Osteoblast (primary cell): ENCODE measurements at regions not wholly inside any gene's neighbourhood (a gene's known extent, or its start where the extent isn't known, plus 50 kb on each side); places are given as distances from the start of the nearest gene placed in this dataset.
"Not testable (repeated sequence)": the region's sequence is repeated elsewhere in the genome, so short reads cannot be mapped to it uniquely, and the experiment has no call there.

ENCODE experiments used
- DNase-seq: peaks from one replicate; pipeline ENCODE4 v3.0.0; 2011; ENCODE audit warnings: low spot score, mixed read lengths; ENCODE audit not compliant: insufficient read length; ENCODE audit errors: missing footprints
- H2AFZ ChIP-seq: 2 replicates; pipeline ENCODE4 v1.6.0; 2011; ENCODE audit warnings: mild to moderate bottlenecking, low read length
- H3K27ac ChIP-seq: 2 replicates; pipeline ENCODE4 v1.5.1; 2011; ENCODE audit warnings: mild to moderate bottlenecking, low read depth, low read length, moderate library complexity
- H3K27me3 ChIP-seq: 2 replicates; pipeline ENCODE4 v1.6.0; 2012; ENCODE audit warnings: mild to moderate bottlenecking, control low read depth, inconsistent platforms, low read length, moderate library complexity; ENCODE audit not compliant: insufficient read depth
- H3K36me3 ChIP-seq: 2 replicates; pipeline ENCODE4 v1.5.1; 2011; ENCODE audit warnings: mild to moderate bottlenecking, low read length, control low read depth, moderate library complexity; ENCODE audit not compliant: insufficient read depth
- H3K4me1 ChIP-seq: 2 replicates; pipeline ENCODE4 v1.5.1; 2011; ENCODE audit warnings: mild to moderate bottlenecking, low read length, control low read depth, moderate library complexity; ENCODE audit not compliant: insufficient read depth
- H3K4me2 ChIP-seq: 2 replicates; pipeline ENCODE4 v1.6.0; 2011; ENCODE audit warnings: mild to moderate bottlenecking, low read length; ENCODE audit not compliant: insufficient read depth
- H3K4me3 ChIP-seq: fragments of 200-600 bp; sonication (generic); 3 replicates; pipeline ENCODE4 v1.5.1; 2012; ENCODE audit warnings: mild to moderate bottlenecking, low read length, inconsistent platforms; ENCODE audit not compliant: insufficient read depth
- H3K79me2 ChIP-seq: 2 replicates; pipeline ENCODE4 v1.6.0; 2012; ENCODE audit warnings: mild to moderate bottlenecking, low read length, control low read depth, inconsistent platforms; ENCODE audit not compliant: insufficient read depth
- H3K9me3 ChIP-seq: 2 replicates; pipeline ENCODE4 v1.5.1; 2011; ENCODE audit warnings: low read depth, low read length, control low read depth
- H4K20me1 ChIP-seq: 2 replicates; pipeline ENCODE4 v1.6.0; 2012; ENCODE audit warnings: mild to moderate bottlenecking, low read length, control low read depth; ENCODE audit not compliant: insufficient read depth
- CTCF ChIP-seq: IDR thresholded peaks from 2 replicates; pipeline ENCODE4 v1.5.1; 2011; ENCODE audit warnings: mild to moderate bottlenecking, low read depth, low read length, moderate library complexity; ENCODE audit errors: extremely low read depth

DNA sequence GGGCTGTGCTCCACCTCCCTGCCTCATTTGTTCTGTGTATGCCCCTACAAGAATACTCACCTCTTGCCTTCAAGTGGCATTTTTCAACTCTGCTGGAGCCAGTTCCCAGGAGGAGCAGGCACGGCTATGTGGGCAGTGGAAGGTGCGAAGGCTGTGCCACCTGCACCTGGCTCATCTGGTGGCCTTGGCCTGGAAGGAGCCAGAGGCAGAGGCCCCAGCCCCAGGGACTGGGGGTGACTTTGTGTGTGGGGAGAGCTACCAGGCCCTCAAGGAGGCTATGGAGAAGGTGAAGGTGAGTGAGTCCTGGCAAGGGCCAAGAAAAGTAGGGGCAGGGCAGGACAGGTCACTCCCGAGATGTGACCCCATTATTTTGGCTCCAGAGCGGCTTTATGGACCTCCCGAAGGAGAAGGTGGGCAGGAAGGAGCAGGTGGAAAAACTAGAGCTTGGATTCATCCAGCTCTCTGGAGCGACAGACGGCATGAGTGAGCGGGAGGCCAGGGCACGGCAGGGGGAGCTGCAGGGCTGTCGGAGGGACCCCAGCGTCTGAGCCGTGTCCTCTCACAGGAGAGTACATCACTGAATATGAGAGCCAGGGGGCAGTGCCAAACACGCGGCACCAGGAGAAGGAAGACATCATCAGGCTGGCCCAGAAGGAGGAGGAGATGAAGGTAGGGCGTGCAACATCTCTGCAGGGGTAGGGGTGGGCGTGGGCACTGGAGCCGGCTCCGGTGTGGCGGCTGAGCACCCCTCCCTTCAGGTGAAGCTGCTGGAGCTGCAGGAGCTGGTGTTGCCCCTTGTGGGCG lies 57.3 kb upstream of the UBE2Q2 start:
- Histone ChIP-seq H3K4me3 (no peak overlapping the region), H3K4me2 (no peak overlapping the region), H3K27me3 (peaks cover 19% of the 10 kb centered on the region), H3K79me2 (no peaks in the 10 kb centered on the region), H2AFZ (no peak overlapping the region), H4K20me1 (no peaks in the 10 kb centered on the region), H3K27ac (no peak overlapping the region), H3K36me3 (no peaks in the 10 kb centered on the region), H3K9me3 (no peaks in the 10 kb centered on the region), H3K4me1 (no peaks in the 10 kb centered on the region)
- TF ChIP-seq CTCF: peak; percentile 16
- no peak for DNase-seq

- peaks cover 19% of the 10 kb centered on the region for H3K27me3 ChIP-seq
- not testable (repeated sequence) for H3K27ac ChIP-seq, H4K20me1 ChIP-seq, H3K36me3 ChIP-seq, H3K4me1 ChIP-seq, H3K9me3 ChIP-seq, H3K4me2 ChIP-seq, H3K4me3 ChIP-seq, H2AFZ ChIP-seq, DNase-seq, H3K79me2 ChIP-seq
Measured at GRCh38 chr15:75784511-75785480, 58.5 kb upstream of the UBE2Q2 start.

- H3K4me3 ChIP-seq, H3K9me3 ChIP-seq, H3K79me2 ChIP-seq, H3K4me1 ChIP-seq, H3K27ac ChIP-seq, H2AFZ ChIP-seq, H4K20me1 ChIP-seq, H3K36me3 ChIP-seq, DNase-seq, H3K4me2 ChIP-seq: not testable (repeated sequence)
- H3K27me3 ChIP-seq: peaks cover 14% of the 10 kb centered on the region
Measured at GRCh38 chr15:75783566-75783965, 59.7 kb upstream of the UBE2Q2 start.

DNA sequence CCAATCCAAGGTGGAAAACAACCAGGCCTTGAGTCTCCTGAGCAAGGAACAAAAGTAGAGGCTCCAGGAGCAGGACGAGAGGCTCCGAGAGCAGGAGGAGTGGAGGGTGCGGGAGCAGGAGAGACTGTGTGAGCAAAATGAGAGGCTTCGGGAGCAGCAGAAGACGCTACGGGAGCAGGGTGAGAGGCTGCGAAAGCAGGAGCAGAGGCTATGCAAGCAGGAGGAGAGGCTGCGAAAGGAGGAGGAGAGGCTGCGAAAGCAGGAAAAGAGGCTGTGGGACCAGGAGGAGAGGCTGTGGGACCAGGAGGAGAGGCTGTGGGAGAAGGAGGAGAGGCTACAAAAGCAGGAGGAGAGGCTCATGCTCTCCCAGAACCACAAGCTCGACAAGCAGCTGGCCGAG lies 60.3 kb upstream of the UBE2Q2 start:
- no peak for DNase-seq
- peaks cover 11% of the 10 kb centered on the region for H3K27me3 ChIP-seq
- TF ChIP-seq CTCF: no peak

GRCh38 chr15:75780995-75781394 lies 62.3 kb upstream of the UBE2Q2 start:
- not testable (repeated sequence) for H3K27me3 ChIP-seq, H3K4me3 ChIP-seq, H3K4me2 ChIP-seq, H4K20me1 ChIP-seq, DNase-seq, H2AFZ ChIP-seq, H3K79me2 ChIP-seq, H3K9me3 ChIP-seq, H3K27ac ChIP-seq, H3K36me3 ChIP-seq
- peaks cover 18% of the 10 kb centered on the region for H3K4me1 ChIP-seq

More for the DNA sequence above, 60.3 kb upstream of the UBE2Q2 start:
- no peak overlapping the region for H3K27ac ChIP-seq
- H3K9me3 ChIP-seq: no peaks in the 10 kb centered on the region
- H3K4me3 ChIP-seq: no peak overlapping the region
- H3K36me3 ChIP-seq: no peaks in the 10 kb centered on the region
- no peak overlapping the region for H2AFZ ChIP-seq
- no peaks in the 10 kb centered on the region for H4K20me1 ChIP-seq
- no peaks in the 10 kb centered on the region for H3K79me2 ChIP-seq
- no peaks in the 10 kb centered on the region for H3K4me1 ChIP-seq
- H3K4me2 ChIP-seq: no peak overlapping the region
